Amniotic stem cell (primary cell): ENCODE measurements at regions not wholly inside any gene's neighbourhood (a gene's known extent, or its start where the extent isn't known, plus 50 kb on each side); places are given as distances from the start of the nearest gene placed in this dataset.
"Not testable (repeated sequence)": the region's sequence is repeated elsewhere in the genome, so short reads cannot be mapped to it uniquely, and the experiment has no call there.

Source experiments
- DNase-seq: peaks from one replicate; lab custom pipeline; 2025; lab: John Stamatoyannopoulos, UW

GRCh38 chr9:107569174-107569573 lies 79.6 kb upstream of the KLF4 start:
- no peak for DNase-seq

DNA sequence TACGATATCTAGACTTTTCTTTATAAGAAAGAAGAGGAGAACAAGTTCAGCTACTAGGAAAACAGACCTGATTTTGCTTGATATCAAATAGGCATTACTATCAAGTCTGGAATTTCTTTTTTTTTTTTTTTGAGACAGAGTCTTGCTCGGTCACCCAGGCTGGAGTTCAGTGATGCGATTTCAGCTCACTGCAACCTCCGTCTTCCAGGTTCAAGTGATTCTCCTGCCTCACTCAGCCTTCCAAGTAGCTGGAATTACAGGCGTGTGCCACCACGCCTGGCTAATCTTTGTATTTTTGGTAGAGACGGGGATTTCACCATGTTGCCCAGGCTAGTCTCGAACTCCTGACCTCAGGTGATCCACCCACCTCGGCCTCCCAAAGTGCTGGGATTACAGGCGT lies 78.8 kb upstream of the KLF4 start:
- not testable (repeated sequence) for DNase-seq

GRCh38 chr9:107567462-107567861 lies 77.9 kb upstream of the KLF4 start:
- no peak for DNase-seq

DNA sequence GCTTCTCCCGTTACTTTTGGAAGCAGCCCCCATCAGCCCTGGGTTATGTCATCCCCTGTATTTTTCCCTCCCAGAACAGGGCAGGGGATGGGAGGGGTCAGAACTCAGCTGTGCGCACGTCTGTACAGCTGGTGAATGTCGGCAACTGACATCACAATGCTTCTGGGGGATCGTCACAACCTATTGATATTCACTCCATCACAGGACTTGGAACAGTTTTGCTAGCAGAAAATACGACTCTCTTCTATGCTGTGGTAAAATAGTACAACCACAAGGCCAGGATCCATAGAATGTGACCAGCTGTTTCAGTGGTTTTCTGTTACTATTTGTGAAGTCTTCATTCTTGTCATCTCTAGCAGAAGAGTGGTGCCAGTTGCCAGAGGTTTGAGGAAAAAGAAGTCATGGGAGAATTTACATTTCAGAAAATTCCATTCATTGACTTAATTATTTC lies 77.1 kb upstream of the KLF4 start:
- DNase-seq = no peak

- no peak for DNase-seq
Observed at GRCh38 chr9:107562798-107563197, 73.2 kb upstream of the KLF4 start.

DNA sequence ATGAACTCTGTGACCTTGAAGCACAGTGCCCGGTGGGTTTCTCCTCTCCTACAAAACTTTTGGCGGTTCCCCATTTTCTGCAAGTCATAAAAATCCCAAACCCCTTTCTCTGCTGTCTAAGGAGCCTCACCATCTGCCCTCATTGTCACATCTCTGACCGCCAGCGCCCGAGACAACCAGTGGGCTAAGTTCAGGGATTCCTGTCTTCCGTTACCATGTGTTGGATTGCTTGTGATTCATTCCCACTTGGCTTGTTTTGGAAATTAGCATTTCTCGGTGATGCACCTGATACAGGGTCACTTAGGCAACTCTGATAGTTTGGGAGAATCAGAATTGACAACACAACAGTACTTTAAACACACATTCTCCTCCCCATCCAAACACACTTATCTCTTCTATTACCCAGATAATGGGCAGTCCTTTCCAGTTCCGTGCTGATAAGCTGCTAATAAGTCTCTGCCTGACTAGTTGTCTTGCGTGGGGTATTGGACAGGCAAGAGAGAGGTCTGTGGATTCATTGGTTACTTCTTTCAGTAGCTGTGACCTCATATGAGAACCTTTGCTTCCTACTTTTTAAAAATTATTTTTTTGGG lies 70.0 kb upstream of the KLF4 start:
- DNase-seq = no peak

- DNase-seq = no peak
Observed at GRCh38 chr9:107557236-107557990, 67.8 kb upstream of the KLF4 start.

DNA sequence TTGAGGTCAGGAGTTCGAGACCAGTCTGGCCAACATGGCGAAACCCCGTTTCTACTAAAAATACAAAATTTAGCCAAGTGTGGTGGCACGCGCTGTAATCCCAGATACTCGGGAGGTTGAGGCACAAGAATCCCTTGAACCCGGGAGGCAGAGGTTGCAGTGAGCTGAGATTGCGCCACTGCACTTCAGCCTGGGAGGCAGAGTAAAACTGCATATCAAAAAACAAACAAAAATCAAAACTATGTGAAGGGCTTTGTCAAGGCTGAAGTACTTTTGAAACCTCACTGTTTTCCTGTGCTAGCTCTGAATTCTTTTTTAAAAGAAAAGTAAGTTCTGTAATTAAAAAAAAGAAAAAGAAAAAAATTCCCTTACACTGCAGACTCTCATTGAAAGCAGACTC lies 65.1 kb upstream of the KLF4 start:
- no peak for DNase-seq

DNA sequence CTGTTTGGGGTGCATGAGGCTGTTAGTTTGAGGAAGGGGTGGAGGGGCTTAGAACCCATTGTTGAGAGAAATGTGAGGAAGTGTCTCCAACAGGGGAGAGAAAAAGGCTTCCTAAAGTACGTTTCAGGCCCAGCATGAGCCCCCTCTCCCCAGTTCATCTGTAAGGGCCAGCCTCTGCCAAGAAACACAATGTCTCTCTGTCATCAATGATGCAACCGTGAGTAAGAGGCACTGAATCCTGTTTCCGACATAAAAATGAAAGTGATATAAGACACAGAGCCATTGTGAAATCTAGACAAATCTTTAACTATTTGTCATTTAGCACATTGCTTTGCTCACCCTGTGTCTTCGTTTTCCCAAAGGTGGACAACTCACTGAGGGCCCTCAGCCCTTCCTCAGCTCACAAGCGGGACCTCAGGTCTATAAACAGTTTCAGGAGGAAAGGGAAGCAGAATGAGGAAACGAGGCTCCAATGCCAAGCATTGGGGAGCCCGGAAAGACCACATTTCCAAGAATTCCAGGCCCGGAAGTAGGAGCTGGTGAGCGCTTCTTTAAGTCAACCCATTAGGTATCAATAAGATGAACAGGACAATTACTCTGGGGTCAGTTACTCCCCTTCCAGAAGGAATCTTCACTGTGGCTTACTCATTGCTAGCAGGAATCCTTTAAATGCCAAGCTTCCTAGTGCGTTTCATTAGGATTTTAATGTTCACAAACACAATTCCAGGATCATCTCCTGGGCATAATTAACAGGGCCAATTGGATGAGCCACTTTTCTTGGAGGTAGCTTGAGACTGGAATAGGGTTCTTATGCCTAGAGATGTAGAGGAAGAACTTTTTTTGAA lies 59.0 kb upstream of the KLF4 start:
- peak; percentile 71 for DNase-seq

DNA sequence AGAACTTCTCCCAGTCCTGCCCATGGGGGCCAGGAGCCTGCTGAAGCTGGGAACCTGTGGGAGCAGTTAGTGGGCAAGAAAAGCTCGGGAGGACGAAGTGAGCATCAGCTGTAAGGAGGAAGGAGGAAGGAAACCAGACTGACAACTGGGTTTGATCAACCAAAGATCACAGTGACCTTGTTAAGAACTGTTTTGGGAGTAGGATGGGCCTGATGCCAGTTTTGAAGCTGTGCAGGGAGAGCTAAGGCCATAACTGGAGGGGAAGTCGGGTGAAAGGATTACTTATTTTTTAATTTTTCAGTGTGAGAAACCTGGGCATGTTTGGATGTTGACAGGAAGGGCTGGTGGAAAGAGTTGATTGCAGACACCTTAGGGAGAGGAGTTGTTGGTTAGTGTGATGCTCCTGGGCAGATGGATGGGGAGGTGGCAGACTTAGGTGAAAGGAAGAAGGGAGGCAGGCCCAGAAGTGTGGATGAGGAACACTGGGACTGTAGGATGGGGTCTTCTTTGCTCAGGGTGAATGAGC lies 58.3 kb upstream of the KLF4 start:
- DNase-seq = no peak

GRCh38 chr9:107547303-107547702 lies 57.7 kb upstream of the KLF4 start:
- no peak for DNase-seq

GRCh38 chr9:107546859-107547258 lies 57.3 kb upstream of the KLF4 start:
- no peak for DNase-seq

- no peak for DNase-seq
Observed at GRCh38 chr9:107545036-107545435, 55.5 kb upstream of the KLF4 start.

DNA sequence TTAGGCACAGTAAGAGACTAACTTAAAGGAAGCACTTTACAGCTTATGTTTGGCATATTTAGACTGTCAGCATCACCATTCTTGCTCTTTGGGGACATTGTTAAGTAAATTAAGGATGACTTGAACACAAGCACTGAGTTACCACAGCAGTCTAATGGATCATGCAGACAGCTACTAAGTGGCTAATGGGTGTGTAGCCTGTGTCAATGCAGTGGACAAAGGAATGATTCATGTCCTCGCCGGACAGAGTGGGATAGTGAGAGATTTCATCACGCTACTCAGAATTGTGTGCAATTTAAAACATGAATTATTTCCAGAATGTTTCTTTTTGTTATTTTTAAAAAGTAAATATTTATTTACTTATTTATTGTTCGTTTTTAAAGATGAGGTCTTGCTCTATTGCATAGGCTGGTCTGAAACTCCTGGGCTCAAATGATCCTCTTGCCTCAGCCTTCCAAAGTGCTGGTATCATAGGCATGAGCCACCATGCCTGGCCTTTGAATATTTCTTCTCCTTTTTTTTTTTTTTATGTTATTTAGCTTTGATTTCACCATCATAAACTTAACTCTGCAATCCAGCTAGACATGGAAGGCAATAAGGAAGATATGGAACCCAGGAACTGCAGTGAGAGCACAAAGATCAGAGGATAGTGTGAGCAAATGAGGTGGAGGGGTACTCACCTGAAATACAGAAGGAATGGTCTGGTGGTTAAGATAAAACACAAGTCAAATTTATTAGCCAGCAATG lies 53.0 kb upstream of the KLF4 start:
- DNase-seq = no peak

DNA sequence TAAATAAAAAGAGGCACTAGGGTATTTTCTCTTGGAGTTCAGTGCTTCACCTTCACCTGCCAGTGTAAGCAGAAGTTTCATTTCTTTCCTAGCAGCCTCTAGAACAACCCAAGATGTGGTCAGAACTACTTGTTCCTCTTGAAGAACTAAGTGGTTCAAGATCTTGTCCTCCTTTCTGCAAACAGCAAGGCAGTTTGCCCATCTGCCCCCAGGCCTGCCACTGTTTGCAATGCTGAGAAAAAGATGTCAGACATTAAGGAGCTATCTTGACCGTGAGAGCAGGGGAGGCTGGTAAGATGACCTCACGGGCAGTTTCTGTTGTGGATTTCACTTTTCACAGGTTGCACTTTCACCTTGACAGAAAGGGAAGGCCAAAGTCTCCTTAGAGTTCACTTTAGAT lies 52.0 kb upstream of the KLF4 start:
- no peak for DNase-seq

DNA sequence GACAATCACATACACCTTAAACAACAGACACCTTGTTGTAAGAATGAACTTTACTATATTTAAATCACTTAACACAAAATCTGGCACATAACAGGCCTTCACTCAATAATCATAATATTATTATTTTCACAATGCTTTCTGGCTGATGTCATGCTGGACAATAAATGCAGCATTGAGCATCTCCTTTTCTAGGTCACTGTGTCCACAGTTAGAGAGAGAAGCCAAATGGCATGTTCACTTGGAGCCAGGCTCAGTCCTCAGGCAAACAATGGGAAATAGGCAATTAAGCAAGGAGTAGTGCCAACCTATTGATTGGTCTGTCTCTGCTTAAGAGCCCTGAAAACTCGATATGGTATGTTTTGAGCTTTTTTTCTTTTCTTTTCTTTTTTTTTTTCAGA lies 50.6 kb upstream of the KLF4 start:
- no peak for DNase-seq

GRCh38 chr9:107539427-107540163 lies 50.0 kb upstream of the KLF4 start:
- DNase-seq = no peak
